Renal pelvis (tissue), 1 donor: ENCODE measurements at regions not wholly inside any gene's neighbourhood (a gene's known extent, or its start where the extent isn't known, plus 50 kb on each side); places are given as distances from the start of the nearest gene placed in this dataset.

ENCODE experiments used
- DNase-seq: peaks from one replicate; pipeline ENCODE4 v3.0.0-alpha.2; 2013

DNA sequence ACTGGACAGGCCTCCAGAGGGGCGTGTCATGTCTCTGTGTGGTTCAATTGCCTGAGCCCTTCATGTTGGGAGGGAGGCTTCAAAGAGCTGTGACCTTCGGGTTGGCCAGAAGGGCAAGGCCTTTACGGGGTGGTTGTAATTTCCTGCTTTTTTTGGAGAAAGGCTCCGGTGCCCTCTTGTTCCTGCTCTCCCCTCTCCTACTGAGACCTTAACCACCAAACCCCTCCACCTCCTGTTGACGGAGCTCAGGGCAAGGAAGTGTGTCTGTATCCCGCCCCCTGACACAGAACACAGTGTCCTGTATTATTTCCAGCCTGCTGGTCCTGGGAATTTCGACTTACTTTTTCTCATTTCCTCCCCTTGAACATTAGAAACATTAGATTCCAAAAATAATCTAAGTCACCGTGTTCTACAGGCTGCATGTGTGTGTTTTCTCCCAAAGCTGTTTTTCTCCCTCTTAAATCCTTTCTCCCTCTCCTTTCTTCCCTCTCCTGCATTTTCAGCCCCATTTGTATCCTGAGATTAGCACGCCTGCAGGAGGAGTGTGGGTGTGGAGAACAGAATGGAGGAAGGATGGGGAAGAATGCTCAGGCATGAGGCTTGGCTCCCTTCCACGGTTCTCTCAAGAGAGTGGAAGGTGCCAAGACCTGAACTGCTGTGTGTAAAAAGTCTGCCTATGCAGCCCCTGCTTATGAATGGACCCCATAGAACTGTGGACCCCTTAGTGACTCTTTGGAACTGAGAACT, 285.4 kb upstream of the ROPN1 start:
- no peak for DNase-seq

DNA sequence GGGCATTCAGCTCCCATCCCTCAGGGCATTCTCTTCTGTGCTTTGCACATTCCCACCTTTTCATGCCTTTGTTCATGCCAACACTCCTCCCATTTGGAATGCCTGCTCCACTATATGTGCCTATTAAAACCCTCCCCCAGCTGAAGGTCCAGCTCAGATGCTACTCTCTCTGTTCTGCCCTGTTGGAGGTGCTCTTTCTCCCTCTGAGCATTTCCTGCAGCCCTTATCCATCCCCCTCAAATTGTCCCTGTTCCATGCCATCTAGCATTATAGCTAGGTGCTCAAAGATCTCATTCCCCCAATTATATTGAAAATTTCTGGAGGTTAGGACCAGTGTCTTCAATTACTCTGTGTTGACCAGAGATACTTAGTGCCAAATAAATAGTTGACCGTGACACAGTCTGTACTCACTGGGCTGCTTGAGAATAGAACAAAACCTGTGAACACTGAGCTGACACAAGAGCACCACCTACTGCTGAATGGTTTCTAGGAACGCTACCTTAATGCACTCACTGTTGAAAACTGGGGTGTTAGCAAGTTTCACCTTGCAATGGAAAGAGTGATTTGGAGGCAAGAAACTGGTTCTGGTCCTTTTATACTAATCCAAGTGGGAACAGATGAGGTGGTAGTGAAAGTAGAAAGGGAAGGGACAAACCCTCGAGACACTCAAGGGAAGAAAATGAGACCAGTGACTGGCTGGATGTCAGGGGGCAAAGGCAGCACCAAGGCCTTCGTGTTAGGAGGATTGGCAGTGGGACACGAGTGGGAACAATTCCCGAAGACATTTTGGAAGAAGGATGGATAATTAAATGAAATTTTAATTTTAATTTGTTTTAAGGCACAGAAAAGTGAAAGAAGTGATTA, 289.8 kb upstream of the ROPN1 start:
- no peak for DNase-seq

DNA sequence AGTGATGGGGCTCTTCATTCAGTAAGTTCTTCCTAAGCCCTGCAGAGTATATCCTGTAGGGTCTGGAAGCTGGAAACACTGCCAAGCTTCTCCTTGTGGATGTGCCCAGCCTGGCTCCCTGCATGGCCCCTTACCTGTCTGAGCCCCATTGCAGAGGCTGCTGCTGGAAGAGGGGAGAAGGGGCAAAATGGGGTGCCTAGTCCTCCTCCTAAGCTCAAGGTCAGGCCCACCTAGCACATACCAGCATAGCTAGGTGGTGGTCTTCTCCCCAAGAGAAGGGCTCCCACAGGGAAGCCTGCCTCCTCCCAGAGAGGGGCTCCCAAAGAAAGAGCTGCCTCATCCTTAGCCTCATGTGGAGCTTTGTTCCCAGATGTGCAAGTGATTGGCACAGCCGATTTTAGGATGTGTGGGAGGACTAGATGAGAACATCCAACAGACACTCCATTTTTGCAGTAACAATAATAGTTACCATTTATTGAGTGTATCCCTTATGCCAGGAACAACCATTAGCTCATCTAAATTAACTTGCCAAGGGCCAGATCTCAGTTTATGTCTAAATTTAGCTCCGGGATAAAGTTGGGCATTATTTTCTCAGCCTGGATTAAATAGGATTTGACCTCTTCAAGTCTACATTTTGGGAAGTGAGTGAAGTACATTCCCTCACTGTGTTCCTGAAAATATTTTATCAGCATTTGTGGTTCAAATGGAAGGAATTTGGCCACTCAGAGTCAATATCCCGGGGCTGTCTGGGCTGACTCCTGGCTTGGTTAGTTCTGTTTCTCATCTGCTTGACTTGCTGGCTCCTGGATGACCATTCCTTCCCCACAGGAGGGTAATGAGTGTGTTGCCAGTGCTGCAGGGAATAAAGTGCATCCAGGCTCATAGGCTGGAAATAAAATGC, 291.1 kb upstream of the ROPN1 start:
- no peak for DNase-seq

DNA sequence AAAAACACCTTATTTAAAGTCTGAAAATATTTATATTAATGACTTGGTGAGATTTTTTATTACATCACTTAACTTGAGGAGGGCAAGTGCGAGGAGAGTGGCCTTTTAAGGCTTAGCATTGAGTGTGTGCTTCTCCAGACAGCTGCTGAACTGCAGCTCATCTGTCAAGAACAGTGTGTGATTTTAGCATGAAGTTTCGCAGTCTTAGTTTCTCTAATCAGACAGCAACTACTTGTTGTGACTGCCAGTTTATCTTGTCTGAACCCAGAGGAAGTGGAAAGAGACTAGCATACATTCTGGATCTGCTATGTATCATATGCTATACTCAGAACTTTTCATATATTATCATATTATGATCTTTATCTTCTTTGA, 291.7 kb upstream of the ROPN1 start:
- DNase-seq: no peak

DNA sequence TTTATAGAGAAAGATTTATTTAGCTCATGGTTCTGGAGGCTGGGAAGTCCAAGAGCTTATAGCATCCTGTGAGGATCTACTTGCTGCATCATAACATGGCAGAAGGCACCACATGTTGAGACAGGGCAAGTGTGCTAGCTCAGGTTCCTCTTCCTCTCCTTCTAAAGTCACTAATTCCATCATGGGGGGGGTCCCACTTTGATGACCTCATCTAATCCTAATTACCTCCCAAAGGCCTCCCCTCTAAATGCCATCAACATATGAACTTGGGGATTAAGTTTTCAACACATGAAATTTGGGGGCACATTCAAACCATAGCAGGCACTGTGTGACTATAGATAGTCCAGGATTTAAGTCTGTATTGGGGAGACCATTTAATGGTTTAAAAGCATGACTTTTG, 297.1 kb upstream of the ROPN1 start:
- no peak for DNase-seq

DNA sequence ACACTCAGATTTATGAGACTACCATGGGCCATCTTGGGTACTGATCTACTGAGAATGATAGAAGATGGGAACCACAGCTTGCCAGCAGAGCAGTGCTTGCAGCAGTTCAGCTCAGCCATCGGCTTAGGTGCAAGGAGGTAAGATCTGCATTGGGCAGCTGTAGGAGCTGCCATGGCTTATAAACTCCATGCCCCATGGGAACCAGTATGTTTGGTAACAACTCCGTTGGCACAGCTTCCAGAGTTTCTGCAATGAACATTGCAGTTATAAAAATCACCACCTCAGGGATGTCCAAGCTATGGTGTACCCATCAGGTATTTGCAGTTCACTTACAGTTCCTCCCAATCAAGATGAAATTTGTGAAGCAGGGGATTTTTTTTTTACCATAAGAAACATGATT, 299.1 kb upstream of the ROPN1 start:
- no peak for DNase-seq

DNA sequence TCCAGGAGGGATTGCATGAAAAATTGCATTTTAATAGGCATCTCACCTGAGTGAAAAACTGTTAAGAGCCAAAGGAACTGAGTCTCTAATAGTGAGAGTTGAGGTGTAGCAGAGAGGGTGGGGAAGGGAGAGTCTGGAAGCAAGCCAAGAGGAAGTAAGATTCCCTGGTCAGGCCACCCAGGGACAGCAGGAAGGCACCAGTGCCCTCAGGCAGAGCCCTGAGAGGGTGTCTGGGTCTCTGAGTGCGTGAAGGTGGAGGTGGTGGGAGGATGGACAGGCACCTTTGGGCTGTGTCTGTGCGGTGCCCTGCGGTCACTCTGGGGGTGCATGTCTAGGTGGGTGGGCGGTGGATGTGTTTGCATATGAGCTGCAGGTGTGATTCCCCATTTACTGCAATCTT, 300.4 kb upstream of the ROPN1 start:
- no peak for DNase-seq

DNA sequence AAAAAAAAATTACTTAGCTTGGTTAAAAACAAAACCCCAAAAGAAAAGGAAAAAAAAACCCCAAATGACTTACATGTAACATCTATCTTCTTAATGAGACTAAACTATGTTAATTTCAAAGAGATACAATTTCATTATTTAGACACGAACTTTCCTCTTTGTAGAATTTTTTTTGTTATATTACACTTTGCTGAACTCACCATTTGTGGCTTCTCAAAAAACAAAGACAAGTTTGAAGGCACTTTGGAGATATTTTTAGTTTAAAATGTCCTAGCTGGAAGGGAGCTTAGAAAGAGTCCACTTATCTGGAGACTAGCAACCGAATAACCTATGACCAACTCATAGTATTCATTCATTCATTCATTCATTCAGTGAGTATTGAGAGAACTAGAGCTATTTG, 301.7 kb upstream of the ROPN1 start:
- peak; percentile 55 for DNase-seq

DNA sequence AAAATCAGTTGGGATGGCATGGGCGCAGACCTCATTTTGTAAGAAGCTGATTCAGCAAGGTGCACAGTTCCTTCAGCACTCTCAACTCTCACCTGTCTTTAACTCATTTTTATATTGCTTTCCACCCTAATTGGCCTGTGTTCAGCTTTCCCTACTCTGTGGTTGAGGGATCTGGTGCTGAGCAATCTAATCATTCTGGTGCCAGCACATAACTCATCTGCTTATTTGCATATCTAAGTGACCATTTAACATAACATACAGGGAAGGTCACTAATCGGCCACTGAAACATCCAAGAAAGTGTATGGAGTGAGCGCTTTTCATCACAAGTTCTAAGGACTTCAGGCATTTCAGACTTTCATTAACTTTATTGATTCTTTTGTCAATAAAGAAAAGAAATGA, 303.4 kb upstream of the ROPN1 start:
- no peak for DNase-seq

DNA sequence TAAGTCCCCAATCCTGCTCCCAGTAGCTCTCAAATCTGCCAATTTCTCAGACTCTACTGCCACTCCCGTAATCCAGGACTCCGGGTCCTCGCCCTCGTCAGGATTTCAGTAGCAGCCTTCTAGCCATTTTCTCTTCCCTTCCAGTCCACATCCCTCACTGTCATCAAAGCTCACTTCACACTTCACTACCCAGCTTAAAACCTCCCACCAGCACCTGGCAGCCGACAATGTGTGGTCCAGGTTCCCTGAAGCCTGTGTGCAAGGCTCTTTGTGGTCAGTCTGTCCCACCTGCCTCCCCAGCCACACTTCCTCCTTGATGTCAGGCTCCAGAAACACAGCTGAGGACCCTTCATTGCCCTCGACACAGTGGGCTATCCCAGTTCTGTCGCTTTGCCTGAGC, 304.5 kb upstream of the ROPN1 start:
- no peak for DNase-seq

DNA sequence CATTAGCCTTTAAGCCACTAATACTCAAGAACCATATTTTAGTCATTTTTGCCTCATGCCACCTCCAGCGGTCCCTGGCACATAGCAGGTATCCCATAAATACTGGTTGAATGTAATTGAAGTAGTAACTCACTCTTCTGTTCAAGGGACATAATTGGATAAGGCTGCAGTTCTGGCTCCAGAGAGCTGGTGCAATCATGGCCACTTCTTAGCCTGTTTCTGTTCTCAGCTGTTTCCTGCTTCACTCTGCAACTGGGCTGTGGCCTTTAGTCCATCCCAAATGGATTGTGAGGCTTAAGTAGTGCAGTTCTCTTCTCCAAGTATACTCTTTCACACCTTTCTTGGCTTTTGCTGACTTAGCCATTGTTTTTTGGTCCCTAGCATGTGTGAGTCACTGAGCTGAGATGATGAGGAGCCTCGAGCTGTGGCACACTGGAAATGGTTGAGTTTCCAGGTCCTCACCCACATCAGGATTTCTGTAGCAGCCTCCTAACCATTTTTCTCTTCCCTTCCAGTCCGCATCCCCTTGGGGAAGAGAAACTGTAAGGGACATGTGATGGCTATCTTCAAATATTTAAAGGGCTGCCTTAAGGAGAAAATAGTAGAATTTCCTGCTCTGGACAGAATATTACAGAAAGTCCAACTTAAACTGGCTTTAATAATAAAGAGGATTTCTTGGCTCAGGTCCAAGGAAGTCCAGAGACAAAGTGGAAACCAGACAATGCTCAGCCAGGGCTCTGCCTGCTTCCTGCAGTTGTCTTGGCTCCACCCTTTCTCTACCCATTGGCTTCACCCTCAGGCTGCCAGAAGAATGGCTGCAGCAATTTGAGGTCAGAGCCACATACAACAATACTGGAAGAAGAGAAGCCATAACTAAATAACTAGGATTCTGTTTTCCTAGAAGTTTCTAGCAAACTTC, 305.4 kb upstream of the ROPN1 start:
- DNase-seq: no peak

DNA sequence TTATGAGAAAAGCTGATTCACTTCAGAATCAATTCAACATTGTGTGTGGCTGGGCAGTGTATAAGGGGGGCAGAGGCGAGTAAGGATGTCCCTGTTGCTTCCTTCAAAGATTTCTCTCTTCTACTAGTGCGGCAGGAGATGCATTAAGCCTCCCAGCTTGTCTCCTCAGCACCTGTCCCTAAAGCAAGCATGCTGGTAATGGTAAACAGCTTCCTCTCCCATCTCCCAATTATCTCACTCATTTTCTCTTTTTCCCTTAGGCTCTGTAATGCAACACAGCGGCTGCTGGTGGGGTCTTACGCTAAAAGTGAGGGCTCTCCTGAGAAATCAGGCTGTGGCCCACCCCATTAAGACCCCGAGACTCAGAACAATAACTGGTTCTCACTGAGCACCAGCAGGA, 306.4 kb upstream of the ROPN1 start:
- DNase-seq: no peak

DNA sequence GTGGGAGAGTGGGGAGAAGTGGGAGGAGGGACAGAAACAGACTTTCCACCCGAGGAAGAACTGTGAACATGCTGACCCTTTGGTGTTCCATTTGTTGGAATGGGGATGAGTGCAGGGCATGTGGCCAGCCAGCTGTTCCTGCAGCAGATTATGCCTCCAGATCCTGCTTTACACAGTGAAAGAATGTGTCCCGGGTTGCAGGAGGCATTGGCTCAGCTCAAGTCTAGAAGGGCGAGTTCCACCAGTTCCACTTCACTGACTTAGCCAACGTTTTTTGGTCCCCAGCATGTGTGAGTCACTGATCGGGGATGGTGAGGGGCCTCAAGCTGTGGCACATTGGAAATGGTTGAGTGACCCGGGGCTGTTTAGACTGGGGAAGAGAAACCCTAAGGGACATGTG, 307.0 kb upstream of the ROPN1 start:
- peak; percentile 46 for DNase-seq

DNA sequence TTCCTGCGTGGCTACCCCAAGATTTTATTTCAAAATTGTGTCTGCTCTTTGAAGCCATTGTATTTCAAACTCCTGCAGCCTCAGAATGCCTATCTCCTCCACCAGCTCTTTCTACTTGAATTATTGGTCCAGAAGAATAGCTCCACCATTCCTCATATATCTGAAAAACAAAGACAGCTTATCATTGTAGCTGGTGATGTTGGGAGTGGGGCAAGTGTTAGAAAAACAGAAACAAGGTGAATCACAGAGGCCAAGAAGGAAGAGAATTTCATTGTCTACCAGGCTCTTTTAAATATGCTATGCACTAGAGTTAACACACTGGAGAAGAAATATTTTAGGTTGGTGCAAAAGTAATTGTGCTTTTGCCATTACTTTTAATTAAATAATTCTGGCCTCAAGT, 307.9 kb upstream of the ROPN1 start:
- DNase-seq: no peak

DNA sequence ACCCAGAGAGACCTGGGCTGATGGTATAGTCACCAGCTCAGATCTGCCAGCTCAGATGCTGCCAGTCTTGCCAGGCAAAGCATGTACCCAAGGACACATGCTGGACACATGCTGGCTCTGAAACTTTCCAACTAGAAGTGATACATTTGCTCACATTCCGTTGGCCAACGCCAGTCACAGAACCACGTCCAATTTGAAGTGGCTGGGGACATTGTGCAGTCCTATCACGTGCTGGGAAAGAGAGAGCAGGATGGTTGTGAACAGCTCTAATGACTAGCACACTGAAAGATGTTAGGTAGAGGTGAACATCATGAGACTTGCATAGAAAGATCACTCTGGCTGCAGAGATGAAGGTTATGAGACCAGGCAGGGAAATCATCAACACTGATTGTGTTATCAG, 308.5 kb upstream of the ROPN1 start:
- DNase-seq: no peak

DNA sequence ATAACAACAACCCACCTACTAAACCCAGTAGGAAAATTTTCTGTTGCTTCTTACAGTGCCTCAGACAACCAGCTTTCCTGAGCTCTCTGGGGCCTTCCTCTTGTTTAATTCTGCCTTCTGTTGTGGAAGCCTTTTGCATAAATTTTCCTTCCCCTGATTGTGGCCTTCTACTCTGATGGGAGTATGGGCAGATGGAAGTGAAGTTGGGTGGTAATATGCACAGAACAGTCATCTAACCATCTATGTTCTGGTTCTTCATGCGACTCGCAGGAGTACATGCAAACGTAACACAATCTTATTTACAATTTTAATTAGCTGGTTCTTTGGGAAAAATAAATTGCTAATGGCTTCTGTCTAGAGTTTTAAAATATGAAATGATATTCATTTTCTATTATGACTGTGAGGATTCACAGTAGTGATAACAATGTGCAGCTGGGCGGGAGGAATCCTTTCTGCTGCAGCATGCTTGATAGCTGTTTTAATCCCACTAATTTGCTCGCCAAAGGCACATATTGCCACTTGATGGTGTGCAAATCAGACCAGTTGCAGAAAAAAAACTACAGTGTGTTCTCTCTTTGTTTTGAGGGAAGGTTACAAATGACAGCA, 311.5 kb upstream of the ROPN1 start:
- DNase-seq: no peak

DNA sequence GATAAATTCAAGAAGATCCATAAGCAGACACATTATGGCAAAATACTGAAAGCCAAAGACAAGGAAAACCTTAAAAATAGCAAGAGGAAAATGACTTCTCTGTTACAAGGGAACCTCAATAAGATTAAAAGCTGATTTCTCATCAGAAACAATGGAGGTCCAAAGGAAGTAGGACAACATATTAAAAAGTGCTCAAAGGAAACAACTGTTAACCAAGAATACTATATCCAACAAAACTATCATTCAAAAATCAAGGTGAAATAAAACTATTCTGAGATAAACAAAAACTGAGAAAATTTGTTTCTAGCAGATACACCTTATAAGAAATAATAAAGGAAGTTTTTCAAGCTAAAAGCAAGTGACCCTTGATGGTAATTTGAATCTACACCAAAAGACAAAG, 314.7 kb upstream of the ROPN1 start:
- DNase-seq: no peak

DNA sequence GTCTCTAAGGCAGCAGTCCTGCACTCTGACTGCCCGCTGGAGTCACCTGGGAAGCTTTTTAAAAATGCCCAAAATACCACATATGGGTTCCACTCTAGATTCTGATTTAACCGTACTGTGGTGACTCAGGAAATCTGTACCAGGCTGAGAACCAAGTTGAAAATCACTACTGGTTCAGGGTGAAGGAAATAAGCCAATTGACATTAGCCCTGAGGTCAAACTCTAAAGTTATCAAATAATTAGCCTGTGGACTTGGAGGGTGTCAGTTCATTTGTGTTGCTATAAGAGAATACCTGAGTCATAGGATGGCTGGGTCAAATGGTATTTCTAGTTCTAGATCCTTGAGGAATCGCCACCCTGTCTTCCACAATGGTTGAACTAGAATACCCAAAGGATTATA, 321.7 kb upstream of the ROPN1 start:
- no peak for DNase-seq

DNA sequence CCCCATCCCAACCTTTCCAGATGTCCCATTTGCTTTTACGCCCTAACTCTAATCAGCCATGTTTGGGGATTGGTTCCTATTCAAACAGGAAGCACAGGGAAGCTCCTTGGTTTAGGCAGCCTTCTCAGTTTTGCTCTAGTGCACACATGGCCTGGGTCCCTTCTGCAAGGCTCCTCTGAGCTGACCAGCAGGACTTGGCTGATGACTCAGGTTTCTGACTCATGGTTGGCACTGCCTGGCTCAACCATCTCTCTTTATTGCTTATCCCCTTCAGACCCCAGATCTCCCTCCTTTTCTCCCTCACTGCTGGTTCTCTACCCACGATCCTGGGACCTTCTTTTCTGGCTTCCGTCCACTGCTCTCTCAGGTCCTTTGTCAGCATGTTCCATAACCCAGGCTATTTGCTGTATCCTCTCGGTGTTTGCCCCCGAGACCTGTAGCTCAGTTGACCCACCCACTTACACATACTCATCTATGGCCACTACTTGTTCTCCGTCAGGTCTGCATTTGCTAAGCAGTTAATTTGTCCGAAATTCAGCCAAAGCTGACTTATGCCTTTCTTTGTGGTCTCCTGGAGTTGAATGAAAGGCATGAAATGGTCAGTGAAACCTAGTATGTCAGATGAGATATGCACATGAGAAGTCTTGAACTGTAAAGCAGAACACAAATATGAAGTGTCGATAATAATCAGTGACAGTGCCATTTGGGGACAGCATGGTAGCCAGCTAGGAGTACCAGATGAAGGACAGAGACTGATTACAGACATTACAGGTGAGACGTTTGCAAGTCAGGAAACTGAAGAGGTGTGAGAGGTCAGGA, 323.5 kb upstream of the ROPN1 start:
- DNase-seq: no peak

DNA sequence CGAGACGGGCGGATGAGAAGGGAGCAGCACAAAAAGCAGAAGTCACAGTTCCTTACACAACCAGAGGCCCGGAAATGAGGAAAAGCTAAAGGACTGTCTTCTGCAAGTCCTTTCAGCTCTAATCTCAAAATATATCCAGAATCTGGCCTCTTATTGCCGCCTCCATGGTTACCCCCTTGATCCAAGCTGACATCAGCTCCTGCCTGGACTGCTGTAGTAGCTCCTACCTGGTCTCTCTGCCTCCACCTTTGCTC, 324.0 kb upstream of the ROPN1 start:
- DNase-seq: no peak
